Endothelial cell of hepatic sinusoid (primary cell): ENCODE measurements at regions not wholly inside any gene's neighbourhood (a gene's known extent, or its start where the extent isn't known, plus 50 kb on each side); places are given as distances from the start of the nearest gene placed in this dataset.

Experiments used
- in situ Hi-C: cut with HindIII; loops from 2 replicates; pipeline ENCODE4 v1.10.0; 2017; ENCODE audit warnings: low sequenced_read_pairs

DNA sequence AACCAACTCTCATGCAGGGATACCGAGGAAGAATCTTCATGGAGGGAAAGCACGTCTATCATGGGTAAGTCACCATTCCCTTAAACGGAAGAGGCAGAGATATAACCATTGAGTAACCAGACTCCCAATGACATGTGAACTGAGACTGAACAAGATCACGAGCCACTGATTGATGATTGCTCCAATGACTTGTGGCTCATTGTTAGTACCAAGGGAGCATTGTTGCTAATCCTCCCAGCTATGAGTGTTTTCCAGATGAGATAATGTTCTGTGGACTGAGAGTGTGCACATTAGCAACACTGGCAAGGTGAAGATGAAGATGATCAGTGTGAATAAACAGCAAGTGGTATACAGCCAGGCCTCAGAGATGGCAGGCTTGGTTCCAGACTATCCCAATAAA is 219.2 kb upstream of the MAP3K1 start:
- in situ Hi-C loops = no loop called here

- in situ Hi-C loops = no loop called here
Measured at GRCh38 chr5:56595566-56595965, 219.8 kb upstream of the MAP3K1 start.

GRCh38 chr5:56594792-56595191 is 220.6 kb upstream of the MAP3K1 start:
- in situ Hi-C loops = loop anchor here (5.0 kb wide), 1 partner anchor 58 kb away; no protein-coding TSS in a partner anchor

GRCh38 chr5:56591081-56591480 is 224.3 kb upstream of the MAP3K1 start:
- in situ Hi-C loops = loop anchor here (5.0 kb wide), 1 partner anchor 61 kb away; no protein-coding TSS in a partner anchor

DNA sequence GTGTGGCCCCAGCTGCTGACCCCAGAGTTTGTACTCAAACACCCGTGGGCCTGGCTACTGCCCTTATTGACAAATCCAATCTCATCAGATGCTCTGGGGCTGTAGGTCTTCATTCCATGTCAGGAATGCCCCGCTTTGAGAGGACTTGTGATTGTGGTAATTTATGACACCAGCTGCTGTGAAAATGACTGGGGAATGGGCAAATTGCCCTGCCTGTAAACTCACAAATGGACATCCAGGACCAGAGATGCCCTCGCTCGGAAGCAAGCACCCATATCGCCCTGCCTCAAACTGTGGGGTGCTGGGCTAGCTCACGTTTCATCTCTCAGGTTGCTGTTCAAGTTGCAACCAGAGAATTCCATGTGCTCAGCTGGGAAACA is 225.9 kb upstream of the MAP3K1 start:
- in situ Hi-C loops = no loop called here

- in situ Hi-C loops = no loop called here
Measured at GRCh38 chr5:56588636-56589480, 226.5 kb upstream of the MAP3K1 start.

GRCh38 chr5:56588131-56588487 is 227.2 kb upstream of the MAP3K1 start:
- in situ Hi-C loops = no loop called here

DNA sequence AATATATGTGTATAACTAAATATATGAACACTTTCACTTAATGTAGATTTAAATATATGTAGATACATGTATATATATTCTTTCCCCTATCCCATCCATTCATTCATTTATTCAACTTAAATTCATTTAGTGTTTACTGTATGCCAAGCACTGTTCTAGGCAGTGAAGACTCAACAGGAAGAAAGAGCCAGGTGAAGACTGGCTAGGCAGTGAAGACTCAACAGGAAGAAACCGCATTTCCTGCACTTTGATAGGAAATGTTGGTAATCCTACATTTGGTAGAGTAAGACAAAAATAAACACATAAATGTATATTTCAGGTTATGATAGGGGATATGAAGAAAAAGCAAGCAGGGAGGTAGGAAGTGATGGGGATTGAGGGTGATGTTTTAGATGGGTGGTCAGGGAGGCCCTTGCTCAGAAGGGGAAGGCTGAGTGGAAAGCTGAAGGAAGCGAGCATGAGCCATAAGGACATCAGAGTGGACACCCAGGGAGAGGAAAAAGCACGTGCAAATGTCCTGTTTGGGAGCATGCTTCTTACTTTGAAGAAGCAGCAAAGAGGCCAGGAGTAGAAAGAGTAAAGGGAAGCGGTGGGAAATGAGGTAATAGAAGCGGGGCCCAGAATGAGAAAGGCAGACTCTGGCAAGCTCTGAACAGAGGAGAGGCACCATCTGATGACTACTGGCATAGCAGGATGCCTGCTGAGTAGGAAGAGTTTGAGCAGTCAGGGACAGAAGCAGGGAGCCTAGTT is 227.8 kb upstream of the MAP3K1 start:
- in situ Hi-C loops = no loop called here

DNA sequence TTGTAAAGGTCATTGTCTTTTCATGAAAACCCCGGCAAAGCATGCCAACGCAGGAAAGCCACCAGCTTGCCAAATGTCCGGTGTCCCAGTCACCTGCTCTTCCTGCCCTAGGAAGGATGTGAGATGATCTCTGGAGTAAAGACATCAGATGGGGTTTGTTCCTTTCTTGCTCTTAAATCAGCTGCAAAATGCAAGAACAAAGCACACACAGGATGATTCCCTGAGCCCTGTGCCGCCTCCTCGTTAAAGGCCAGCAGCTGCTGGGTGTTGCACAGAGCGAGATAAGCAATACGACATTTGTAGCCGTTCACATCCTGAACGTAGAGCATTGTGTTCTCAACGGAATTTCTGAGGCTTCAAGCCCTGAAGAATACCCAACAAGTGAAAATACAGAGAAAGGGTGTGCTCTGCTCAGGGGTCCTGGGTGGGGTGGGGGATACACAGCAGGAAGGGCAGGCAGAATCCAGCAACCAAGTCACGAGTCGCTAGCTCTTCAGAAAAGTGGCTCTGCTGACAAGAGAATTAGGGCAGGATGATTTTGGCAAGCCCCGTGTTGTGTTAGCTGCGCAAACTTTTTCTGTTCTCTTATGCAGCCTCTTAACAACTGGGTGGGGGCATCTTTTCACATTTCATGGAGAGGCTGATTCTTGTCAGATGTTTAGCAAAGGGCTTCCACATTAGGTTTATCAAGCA is 229.2 kb upstream of the MAP3K1 start:
- in situ Hi-C loops = no loop called here

DNA sequence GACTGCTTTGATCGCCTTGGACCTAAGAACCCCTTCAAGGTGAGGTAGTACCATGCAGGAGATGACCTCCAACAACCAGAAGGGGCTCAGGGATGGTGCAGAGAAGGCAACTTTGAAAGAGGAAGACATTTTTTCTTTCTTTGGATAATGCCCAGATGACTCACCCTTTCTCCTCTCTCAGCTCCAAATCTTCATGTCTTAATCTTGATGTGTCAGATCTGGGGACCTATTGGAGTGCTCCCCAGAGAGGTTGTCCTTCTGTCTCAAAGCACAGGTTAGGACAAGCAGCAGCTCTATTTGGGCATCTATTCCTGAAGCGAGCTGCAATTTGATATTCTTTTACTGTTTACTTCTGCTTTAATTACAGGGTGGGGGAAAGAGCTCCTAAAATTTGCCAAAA is 229.9 kb upstream of the MAP3K1 start:
- in situ Hi-C loops = no loop called here

- in situ Hi-C loops = no loop called here
Measured at GRCh38 chr5:56581426-56581825, 233.9 kb upstream of the MAP3K1 start.

- in situ Hi-C loops = no loop called here
Measured at GRCh38 chr5:56580864-56581263, 234.5 kb upstream of the MAP3K1 start.

- in situ Hi-C loops = no loop called here
Measured at GRCh38 chr5:56575821-56576220, 239.5 kb upstream of the MAP3K1 start.

GRCh38 chr5:56574778-56575177 is 240.6 kb upstream of the MAP3K1 start:
- in situ Hi-C loops = no loop called here

GRCh38 chr5:56569566-56569965 is 245.8 kb upstream of the MAP3K1 start:
- in situ Hi-C loops = no loop called here

- in situ Hi-C loops = no loop called here
Measured at GRCh38 chr5:56569076-56569475, 246.3 kb upstream of the MAP3K1 start.

DNA sequence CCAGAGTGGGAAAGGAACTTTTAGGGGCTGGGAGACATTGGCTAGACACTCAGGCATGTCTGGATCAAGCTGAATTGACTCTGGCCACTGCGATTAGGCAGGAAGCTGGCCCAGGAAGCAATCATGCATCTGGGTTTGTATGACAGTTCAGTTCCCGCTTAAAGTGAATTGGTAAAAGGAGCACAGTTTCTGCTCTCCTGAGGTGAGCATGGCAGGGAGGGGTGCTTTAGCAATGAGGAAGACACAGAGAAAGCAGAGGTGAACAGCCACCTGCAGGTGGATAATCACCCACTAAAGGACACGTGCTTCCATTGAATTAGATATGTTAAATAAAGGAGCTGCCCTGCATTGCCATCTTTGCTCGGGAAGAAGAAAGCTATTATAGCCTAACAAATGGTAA is 248.1 kb upstream of the MAP3K1 start:
- in situ Hi-C loops = no loop called here

DNA sequence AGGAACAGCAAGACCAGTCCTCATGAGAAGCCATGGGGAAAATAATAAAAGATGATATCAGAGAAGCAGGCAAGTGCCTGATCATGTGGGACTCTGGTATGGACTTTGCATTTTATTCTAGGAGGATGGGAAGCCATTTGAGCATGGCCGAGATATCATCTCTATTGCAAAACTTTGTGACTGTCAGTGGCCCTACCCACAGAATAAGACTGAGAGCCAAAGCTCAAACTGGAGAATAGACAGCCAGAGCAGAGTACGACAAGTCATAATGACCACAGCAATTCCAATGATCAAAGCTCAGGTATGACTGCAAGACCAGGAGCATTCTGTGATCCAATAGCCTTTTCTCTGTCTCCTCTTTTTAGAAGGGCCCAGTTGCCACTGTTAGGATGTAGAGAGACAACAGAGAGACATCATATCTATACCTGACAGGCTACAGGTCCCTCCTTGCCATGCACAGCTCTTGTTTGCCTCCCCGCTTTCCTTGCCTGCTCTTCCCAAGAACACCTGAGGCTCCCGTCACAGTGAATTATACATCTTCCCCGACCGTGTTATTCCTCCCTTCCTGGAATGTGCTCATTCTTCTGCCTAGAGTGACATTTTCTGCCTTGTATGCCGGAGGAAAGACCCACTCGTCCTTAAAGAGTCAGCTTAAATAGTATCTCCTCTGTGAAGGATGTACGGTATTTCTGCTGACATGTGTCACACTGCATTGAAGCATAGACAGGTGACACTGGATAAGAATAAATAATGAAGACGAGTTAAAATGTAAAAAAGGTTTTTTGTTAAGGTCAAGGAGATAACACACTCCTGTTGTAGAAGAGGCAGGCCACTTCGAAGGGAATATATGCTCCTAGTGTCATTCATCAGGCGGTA is 248.7 kb upstream of the MAP3K1 start:
- in situ Hi-C loops = no loop called here

DNA sequence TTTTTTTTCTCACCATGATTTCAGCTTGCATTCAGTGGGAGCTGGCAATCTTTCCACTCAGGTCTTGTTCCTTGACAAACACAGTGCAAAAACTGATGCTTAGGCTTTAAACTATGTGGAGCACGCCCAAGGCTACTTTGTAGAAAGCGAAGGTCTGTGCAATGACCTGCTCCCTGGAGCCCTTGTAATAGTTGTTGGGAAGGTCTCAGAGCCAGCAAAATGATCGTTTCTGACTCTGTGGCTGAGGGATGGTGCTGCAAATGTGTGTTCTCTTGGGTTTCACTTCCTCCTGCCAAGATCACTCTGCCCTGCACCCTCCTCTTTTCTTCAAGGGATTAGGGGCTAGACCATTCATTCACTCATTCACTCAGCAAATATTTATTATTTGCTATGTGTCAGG is 249.7 kb upstream of the MAP3K1 start:
- in situ Hi-C loops = no loop called here

GRCh38 chr5:56565283-56565615 is 250.1 kb upstream of the MAP3K1 start:
- in situ Hi-C loops = no loop called here
